ENCODE measurements at regions not wholly inside any gene's neighbourhood (a gene's known extent, or its start where the extent isn't known, plus 50 kb on each side); places are given as distances from the start of the nearest gene placed in this dataset.

DNA sequence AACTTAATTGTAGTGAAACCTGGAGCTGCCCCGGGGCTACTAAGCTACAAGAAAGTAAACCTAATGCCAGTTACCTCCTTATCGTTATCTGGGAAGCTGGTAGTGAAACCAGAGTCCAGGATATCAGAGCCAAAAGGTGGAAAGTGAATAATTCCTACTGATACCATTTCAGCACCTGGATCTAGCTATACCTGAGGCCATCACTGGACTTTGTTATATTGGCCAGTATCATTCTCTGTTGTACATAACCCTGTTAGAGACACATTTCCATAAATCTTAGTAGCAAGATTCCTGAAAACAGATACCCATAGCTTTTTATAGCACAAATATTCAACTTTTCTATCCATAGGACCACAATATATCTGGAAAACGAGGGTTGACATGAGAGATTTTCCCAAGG is 538.0 kb downstream of the GRIN2A start:
- TF ChIP-seq RAD21 (IDR thresholded peaks at IDR 0.05; ENCODE audit: low read depth) (no peak), TEAD4 (IDR thresholded peaks at IDR 0.05) (no peak), ZBTB7A (IDR thresholded peaks at IDR 0.05; ENCODE audit: low read depth) (no peak), EP300 (IDR thresholded peaks at IDR 0.05; ENCODE audit: borderline replicate concordance) (no peak), EGR1 (IDR thresholded peaks at IDR 0.05) (no peak), CREB1 (IDR thresholded peaks at IDR 0.05; ENCODE audit: low read depth) (no peak), CEBPB (IDR thresholded peaks at IDR 0.05) (no peak)
- TF ChIP-seq, protein P1, sequence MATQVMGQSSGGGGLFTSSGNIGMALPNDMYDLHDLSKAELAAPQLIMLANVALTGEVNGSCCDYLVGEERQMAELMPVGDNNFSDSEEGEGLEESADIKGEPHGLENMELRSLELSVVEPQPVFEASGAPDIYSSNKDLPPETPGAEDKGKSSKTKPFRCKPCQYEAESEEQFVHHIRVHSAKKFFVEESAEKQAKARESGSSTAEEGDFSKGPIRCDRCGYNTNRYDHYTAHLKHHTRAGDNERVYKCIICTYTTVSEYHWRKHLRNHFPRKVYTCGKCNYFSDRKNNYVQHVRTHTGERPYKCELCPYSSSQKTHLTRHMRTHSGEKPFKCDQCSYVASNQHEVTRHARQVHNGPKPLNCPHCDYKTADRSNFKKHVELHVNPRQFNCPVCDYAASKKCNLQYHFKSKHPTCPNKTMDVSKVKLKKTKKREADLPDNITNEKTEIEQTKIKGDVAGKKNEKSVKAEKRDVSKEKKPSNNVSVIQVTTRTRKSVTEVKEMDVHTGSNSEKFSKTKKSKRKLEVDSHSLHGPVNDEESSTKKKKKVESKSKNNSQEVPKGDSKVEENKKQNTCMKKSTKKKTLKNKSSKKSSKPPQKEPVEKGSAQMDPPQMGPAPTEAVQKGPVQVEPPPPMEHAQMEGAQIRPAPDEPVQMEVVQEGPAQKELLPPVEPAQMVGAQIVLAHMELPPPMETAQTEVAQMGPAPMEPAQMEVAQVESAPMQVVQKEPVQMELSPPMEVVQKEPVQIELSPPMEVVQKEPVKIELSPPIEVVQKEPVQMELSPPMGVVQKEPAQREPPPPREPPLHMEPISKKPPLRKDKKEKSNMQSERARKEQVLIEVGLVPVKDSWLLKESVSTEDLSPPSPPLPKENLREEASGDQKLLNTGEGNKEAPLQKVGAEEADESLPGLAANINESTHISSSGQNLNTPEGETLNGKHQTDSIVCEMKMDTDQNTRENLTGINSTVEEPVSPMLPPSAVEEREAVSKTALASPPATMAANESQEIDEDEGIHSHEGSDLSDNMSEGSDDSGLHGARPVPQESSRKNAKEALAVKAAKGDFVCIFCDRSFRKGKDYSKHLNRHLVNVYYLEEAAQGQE (IDR thresholded peaks at IDR 0.05; ENCODE audit: low read depth): no peak

DNA sequence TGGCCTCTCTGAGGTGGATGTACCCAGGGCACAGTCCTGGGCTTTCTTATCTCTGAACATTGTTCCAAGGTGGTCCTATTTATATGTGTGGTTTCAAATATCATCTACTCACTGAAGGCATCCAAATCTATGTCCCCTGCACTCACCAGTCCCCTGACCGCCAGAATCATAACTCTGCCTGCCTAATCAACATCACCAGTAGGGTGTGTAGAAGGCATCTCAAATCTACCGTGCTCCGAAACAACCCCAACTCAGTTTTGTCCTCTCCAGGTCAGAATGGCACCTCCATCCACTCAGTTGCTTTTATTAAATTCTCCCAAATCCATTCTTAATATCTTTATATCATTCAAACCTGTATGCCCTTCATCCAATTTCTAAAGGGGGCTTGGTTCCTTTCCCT is 536.3 kb downstream of the GRIN2A start:
- TF ChIP-seq, protein P2, sequence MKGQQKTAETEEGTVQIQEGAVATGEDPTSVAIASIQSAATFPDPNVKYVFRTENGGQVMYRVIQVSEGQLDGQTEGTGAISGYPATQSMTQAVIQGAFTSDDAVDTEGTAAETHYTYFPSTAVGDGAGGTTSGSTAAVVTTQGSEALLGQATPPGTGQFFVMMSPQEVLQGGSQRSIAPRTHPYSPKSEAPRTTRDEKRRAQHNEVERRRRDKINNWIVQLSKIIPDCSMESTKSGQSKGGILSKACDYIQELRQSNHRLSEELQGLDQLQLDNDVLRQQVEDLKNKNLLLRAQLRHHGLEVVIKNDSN (IDR thresholded peaks at IDR 0.05): no peak
- TF ChIP-seq YY1 (IDR thresholded peaks at IDR 0.05; ENCODE audit: low read depth): no peak
- no peak for TF ChIP-seq RAD21 (IDR thresholded peaks at IDR 0.05; ENCODE audit: low read depth)
- TF ChIP-seq, protein P1 (IDR thresholded peaks at IDR 0.05; ENCODE audit: low read depth): no peak
- TF ChIP-seq CEBPB (IDR thresholded peaks at IDR 0.05): no peak
- TF ChIP-seq EGR1 (IDR thresholded peaks at IDR 0.05): no peak
- no peak for TF ChIP-seq ZBTB7A (IDR thresholded peaks at IDR 0.05; ENCODE audit: low read depth)
- no peak for TF ChIP-seq EP300 (IDR thresholded peaks at IDR 0.05; ENCODE audit: borderline replicate concordance)
- no peak for TF ChIP-seq NFIC (IDR thresholded peaks at IDR 0.05)
- TF ChIP-seq TAF1 (IDR thresholded peaks at IDR 0.05; ENCODE audit: low read depth): no peak
- no peak for TF ChIP-seq TEAD4 (IDR thresholded peaks at IDR 0.05)
- TF ChIP-seq CREB1 (IDR thresholded peaks at IDR 0.05; ENCODE audit: low read depth): no peak
- no peak for TF ChIP-seq FOXM1 (IDR thresholded peaks at IDR 0.05; ENCODE audit: borderline replicate concordance, low read depth)
- TF ChIP-seq, protein P3, sequence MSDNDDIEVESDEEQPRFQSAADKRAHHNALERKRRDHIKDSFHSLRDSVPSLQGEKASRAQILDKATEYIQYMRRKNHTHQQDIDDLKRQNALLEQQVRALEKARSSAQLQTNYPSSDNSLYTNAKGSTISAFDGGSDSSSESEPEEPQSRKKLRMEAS (IDR thresholded peaks at IDR 0.05): no peak
- no peak for TF ChIP-seq TCF12 (IDR thresholded peaks at IDR 0.05; ENCODE audit: low read depth)

DNA sequence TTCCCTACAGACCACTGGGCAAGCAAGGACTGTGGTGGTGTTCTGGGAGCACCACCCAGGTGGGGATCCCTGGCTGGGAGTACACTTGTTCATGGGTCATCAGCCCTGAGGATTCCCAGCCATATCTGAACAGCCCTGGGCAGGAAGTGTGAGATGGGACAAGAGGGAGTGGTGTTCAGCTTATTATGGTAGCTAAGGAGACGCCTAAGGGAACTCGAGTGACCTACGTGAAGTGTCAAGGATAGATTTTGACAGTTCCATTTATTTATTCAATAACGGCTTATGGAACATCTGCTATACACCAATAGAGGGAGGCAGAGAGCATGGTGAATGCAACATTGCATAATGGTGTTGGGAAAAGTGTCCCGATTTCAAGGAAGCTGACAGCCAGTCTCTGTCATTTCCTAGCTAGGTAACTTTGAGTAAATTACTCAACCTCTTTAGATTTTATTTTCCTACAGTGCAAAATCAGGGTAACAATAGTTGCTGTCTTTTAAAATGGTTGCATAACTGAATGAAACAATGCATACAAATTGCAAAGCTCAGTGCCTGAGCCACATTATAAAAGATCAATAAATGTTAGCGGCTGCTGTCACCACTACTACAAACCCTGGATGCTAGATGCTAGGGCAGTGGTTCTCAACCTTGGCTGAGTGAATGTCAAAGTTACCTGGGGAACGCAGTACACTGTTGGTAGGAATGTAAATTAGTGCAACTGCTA is 534.1 kb downstream of the GRIN2A start:
- TF ChIP-seq TAF1 (IDR thresholded peaks at IDR 0.05; ENCODE audit: low read depth) (no peak), EP300 (IDR thresholded peaks at IDR 0.05; ENCODE audit: borderline replicate concordance) (no peak), RAD21 (IDR thresholded peaks at IDR 0.05; ENCODE audit: low read depth) (peak; percentile 52), CEBPB (IDR thresholded peaks at IDR 0.05) (peak; percentile 60; the same call in 1 of the 2 replicates), YY1 (IDR thresholded peaks at IDR 0.05; ENCODE audit: low read depth) (no peak), TEAD4 (IDR thresholded peaks at IDR 0.05) (no peak)
- TF ChIP-seq, protein P1 (IDR thresholded peaks at IDR 0.05; ENCODE audit: low read depth): no peak
- TF ChIP-seq, protein P3 (IDR thresholded peaks at IDR 0.05): no peak

DNA sequence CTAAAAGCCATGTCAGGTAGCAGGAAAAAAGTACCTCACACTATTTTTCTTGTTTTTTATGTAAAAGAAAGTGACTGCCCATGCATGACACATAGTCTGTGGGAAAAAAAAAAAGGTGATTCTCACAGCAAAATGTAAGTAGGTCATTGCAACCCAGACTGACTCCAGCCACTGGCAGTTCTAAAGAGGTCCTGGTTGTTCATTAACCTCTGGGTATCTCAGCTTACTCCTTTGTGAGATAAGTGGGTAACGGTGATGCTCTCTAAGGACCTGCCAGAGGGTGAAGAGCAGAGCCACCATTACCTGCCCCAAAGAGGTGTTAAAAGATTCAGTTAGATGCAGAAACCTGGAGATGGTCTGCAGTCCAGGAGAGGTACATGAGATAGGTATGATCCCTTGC is 531.9 kb downstream of the GRIN2A start:
- TF ChIP-seq, protein P2 (IDR thresholded peaks at IDR 0.05): no peak
- no peak for TF ChIP-seq RAD21 (IDR thresholded peaks at IDR 0.05; ENCODE audit: low read depth)

DNA sequence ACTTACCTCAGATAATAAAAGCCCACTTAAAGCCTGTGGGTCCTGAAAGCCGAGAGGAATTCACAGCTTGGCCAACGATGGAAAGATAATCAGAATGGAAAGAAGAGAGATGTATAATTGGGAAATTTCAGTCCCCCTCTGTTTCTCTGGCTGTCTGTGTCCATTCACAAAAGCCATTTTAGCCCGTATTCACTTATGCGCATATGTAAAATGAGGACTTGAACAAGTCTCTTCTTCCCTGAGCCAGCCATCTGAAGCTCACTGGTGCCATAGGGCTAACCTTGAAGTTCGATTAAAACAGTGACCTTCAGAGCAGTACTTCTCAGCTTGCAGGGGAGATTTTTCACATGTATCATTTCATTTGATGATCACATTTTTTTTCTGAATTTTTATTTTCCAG is 527.2 kb downstream of the GRIN2A start:
- no peak for TF ChIP-seq EGR1 (IDR thresholded peaks at IDR 0.05)
- no peak for TF ChIP-seq TCF12 (IDR thresholded peaks at IDR 0.05; ENCODE audit: low read depth)
- TF ChIP-seq, protein P2 (IDR thresholded peaks at IDR 0.05): no peak
- TF ChIP-seq NFIC (IDR thresholded peaks at IDR 0.05): no peak
- TF ChIP-seq, protein P3 (IDR thresholded peaks at IDR 0.05): no peak
- TF ChIP-seq CEBPB (IDR thresholded peaks at IDR 0.05): no peak
- no peak for TF ChIP-seq YY1 (IDR thresholded peaks at IDR 0.05; ENCODE audit: low read depth)
- TF ChIP-seq, protein P1 (IDR thresholded peaks at IDR 0.05; ENCODE audit: low read depth): no peak
- no peak for TF ChIP-seq ZBTB7A (IDR thresholded peaks at IDR 0.05; ENCODE audit: low read depth)
- TF ChIP-seq TAF1 (IDR thresholded peaks at IDR 0.05; ENCODE audit: low read depth): no peak
- no peak for TF ChIP-seq FOXM1 (IDR thresholded peaks at IDR 0.05; ENCODE audit: borderline replicate concordance, low read depth)
- TF ChIP-seq CREB1 (IDR thresholded peaks at IDR 0.05; ENCODE audit: low read depth): no peak
- TF ChIP-seq EP300 (IDR thresholded peaks at IDR 0.05; ENCODE audit: borderline replicate concordance): no peak
- no peak for TF ChIP-seq RAD21 (IDR thresholded peaks at IDR 0.05; ENCODE audit: low read depth)
- no peak for TF ChIP-seq TEAD4 (IDR thresholded peaks at IDR 0.05)

Data from Ishikawa (cell line).